Hepatocyte (in vitro differentiated cells): ENCODE measurements at regions not wholly inside any gene's neighbourhood (a gene's known extent, or its start where the extent isn't known, plus 50 kb on each side); places are given as distances from the start of the nearest gene placed in this dataset.

Source experiments
- DNase-seq: peaks from one replicate; pipeline ENCODE4 v3.0.0-alpha.2; 2016; ENCODE audit warnings: low spot score
- H2AFZ ChIP-seq: fragments of 200-600 bp; sonication (generic); 2 replicates; pipeline ENCODE4 v1.6.0; 2016; ENCODE audit warnings: antibody characterized with exemption, mild to moderate bottlenecking
- H3K27ac ChIP-seq: fragments of 200-600 bp; sonication (generic); 2 replicates; pipeline ENCODE4 v1.5.1; 2016; ENCODE audit warnings: mild to moderate bottlenecking
- H3K27me3 ChIP-seq: fragments of 200-600 bp; sonication (generic); 2 replicates; pipeline ENCODE4 v1.6.1; 2016
- H3K36me3 ChIP-seq: fragments of 200-600 bp; sonication (generic); replicated peaks from 2 replicates; pipeline ENCODE4 v1.5.1; 2016; ENCODE audit warnings: low read depth; ENCODE audit not compliant: insufficient read depth
- H3K4me1 ChIP-seq: fragments of 200-600 bp; sonication (generic); 2 replicates; pipeline ENCODE4 v1.5.1; 2016; ENCODE audit warnings: mild to moderate bottlenecking, moderate library complexity; ENCODE audit not compliant: insufficient read depth
- H3K4me2 ChIP-seq: fragments of 200-600 bp; sonication (generic); 2 replicates; pipeline ENCODE4 v1.6.0; 2016
- H3K4me3 ChIP-seq: fragments of 200-600 bp; sonication (generic); 2 replicates; pipeline ENCODE4 v1.5.1; 2016; ENCODE audit warnings: mild to moderate bottlenecking
- H3K79me2 ChIP-seq: fragments of 200-600 bp; sonication (generic); 2 replicates; pipeline ENCODE4 v1.6.0; 2017; ENCODE audit warnings: mild to moderate bottlenecking
- H3K9me2 ChIP-seq: fragments of 200-600 bp; sonication (generic); replicated peaks from 2 replicates; pipeline ENCODE4 v1.6.0; 2017; ENCODE audit warnings: mild to moderate bottlenecking; ENCODE audit not compliant: insufficient read depth
- H3K9me3 ChIP-seq: fragments of 200-600 bp; sonication (generic); 2 replicates; pipeline ENCODE4 v1.5.1; 2016; ENCODE audit warnings: low read depth, mild to moderate bottlenecking
- H4K20me1 ChIP-seq: fragments of 200-600 bp; sonication (generic); 2 replicates; pipeline ENCODE4 v1.6.0; 2016; ENCODE audit warnings: mild to moderate bottlenecking; ENCODE audit not compliant: insufficient read depth, poor library complexity, severe bottlenecking
- CTCF ChIP-seq: fragments of 200-600 bp; sonication (generic); IDR thresholded peaks from 2 replicates; pipeline ENCODE4 v1.5.1; 2016; ENCODE audit warnings: antibody characterized with exemption, mild to moderate bottlenecking; ENCODE audit not compliant: poor library complexity
- EZH2 ChIP-seq: fragments of 200-600 bp; sonication (generic); IDR thresholded peaks from 2 replicates; pipeline ENCODE4 v1.6.1; 2016; ENCODE audit warnings: antibody characterized with exemption, mild to moderate bottlenecking, borderline replicate concordance
- EZH2phosphoT487 ChIP-seq: fragments of 200-600 bp; sonication (generic); IDR thresholded peaks from one replicate; pipeline ENCODE4 v1.6.1; 2018; ENCODE audit warnings: antibody characterized with exemption, mild to moderate bottlenecking, low read depth, moderate library complexity; ENCODE audit not compliant: unreplicated experiment, severe bottlenecking
- WGBS: methylation state at CpG from one replicate; pipeline ENCODE4 v1.1.6; 2016; ENCODE audit warnings: low lambda C conversion rate; ENCODE audit errors: missing lambda C conversion rate; 5-methylcytosine and 5-hydroxymethylcytosine counted together

GRCh38 chr6:144413418-144413817 lies 128.3 kb downstream of the UTRN start:
- peaks cover 62% of the 10 kb centered on the region for H3K79me2 ChIP-seq
- WGBS, result 88% methylated on average over 4 of the region's 4 CpGs
- H3K36me3 ChIP-seq, result no peaks in the 10 kb centered on the region
- H3K27ac ChIP-seq, result no peak overlapping the region
- H3K9me3 ChIP-seq, result no peaks in the 10 kb centered on the region
- H3K4me2 ChIP-seq, result no peak overlapping the region
- H3K4me1 ChIP-seq, result peaks cover 11% of the 10 kb centered on the region
- no peak for DNase-seq
- no peak overlapping the region for H2AFZ ChIP-seq
- no peak overlapping the region for H3K4me3 ChIP-seq
- no peaks in the 10 kb centered on the region for H3K9me2 ChIP-seq
- no peaks in the 10 kb centered on the region for H4K20me1 ChIP-seq
- TF ChIP-seq EZH2phosphoT487 (no peak), CTCF (no peak), EZH2 (no peak)
- H3K27me3 ChIP-seq, result no peaks in the 10 kb centered on the region

GRCh38 chr6:144415014-144415413 lies 129.9 kb downstream of the UTRN start:
- H3K79me2 ChIP-seq, result peaks cover 71% of the 10 kb centered on the region
- peaks cover 11% of the 10 kb centered on the region for H3K4me1 ChIP-seq
- H3K36me3 ChIP-seq, result no peaks in the 10 kb centered on the region
- no peaks in the 10 kb centered on the region for H3K27me3 ChIP-seq
- DNase-seq, result peak; percentile 21
- H3K9me3 ChIP-seq, result no peaks in the 10 kb centered on the region
- TF ChIP-seq EZH2phosphoT487 (no peak), EZH2 (no peak), CTCF (no peak)
- no peaks in the 10 kb centered on the region for H4K20me1 ChIP-seq
- no peak overlapping the region for H3K4me2 ChIP-seq
- H3K4me3 ChIP-seq, result no peak overlapping the region
- H3K27ac ChIP-seq, result no peak overlapping the region
- H3K9me2 ChIP-seq, result no peaks in the 10 kb centered on the region
- 82% methylated on average over 3 of the region's 3 CpGs for WGBS
- H2AFZ ChIP-seq, result no peak overlapping the region

- Histone ChIP-seq H3K4me1 (peaks cover 11% of the 10 kb centered on the region), H3K36me3 (no peaks in the 10 kb centered on the region), H2AFZ (no peak overlapping the region), H3K9me2 (no peaks in the 10 kb centered on the region), H3K27ac (no peak overlapping the region), H3K79me2 (peaks cover 74% of the 10 kb centered on the region), H3K4me2 (no peak overlapping the region), H3K4me3 (no peak overlapping the region), H3K9me3 (no peaks in the 10 kb centered on the region), H4K20me1 (no peaks in the 10 kb centered on the region), H3K27me3 (no peaks in the 10 kb centered on the region)
- TF ChIP-seq EZH2 (no peak), CTCF (no peak), EZH2phosphoT487 (no peak)
- DNase-seq, result no peak
- WGBS, result 100% methylated on average over 2 of the region's 2 CpGs
Measured at GRCh38 chr6:144415835-144416237, 130.7 kb downstream of the UTRN start.

GRCh38 chr6:144416244-144416643 lies 131.1 kb downstream of the UTRN start:
- H3K4me1 ChIP-seq, result peaks cover 11% of the 10 kb centered on the region
- H3K4me2 ChIP-seq, result no peak overlapping the region
- no peaks in the 10 kb centered on the region for H3K36me3 ChIP-seq
- no peak overlapping the region for H3K4me3 ChIP-seq
- H4K20me1 ChIP-seq, result no peaks in the 10 kb centered on the region
- H3K9me3 ChIP-seq, result no peaks in the 10 kb centered on the region
- no peak overlapping the region for H2AFZ ChIP-seq
- no peak overlapping the region for H3K27ac ChIP-seq
- peaks cover 74% of the 10 kb centered on the region for H3K79me2 ChIP-seq
- TF ChIP-seq EZH2phosphoT487 (no peak), CTCF (no peak), EZH2 (no peak)
- no peaks in the 10 kb centered on the region for H3K27me3 ChIP-seq
- no peak for DNase-seq
- no peaks in the 10 kb centered on the region for H3K9me2 ChIP-seq
- 85% methylated on average over 4 of the region's 4 CpGs for WGBS
